RWPE2 (cell line): ENCODE measurements at regions not wholly inside any gene's neighbourhood (a gene's known extent, or its start where the extent isn't known, plus 50 kb on each side); places are given as distances from the start of the nearest gene placed in this dataset.

Experiments used
- ATAC-seq: fragments of 200-7000 bp; cut with Tn5 transposase; 3 replicates; pipeline ENCODE4 v1.9.1; 2021; ENCODE audit warnings: low read depth
- DNase-seq: peaks from one replicate; pipeline ENCODE4 v3.0.0-alpha.2; 2020; ENCODE audit warnings: low spot score
- H3K27ac ChIP-seq: fragments of 450-650 bp; 2 replicates; pipeline ENCODE4 v1.5.1; 2017; ENCODE audit warnings: mild to moderate bottlenecking; ENCODE audit not compliant: poor library complexity, severe bottlenecking
- H3K27me3 ChIP-seq: fragments of 250-450 bp; sonication (Bioruptor Pico); 2 replicates; pipeline ENCODE4 v1.5.1; 2021; ENCODE audit warnings: mild to moderate bottlenecking, moderate library complexity; ENCODE audit not compliant: insufficient read depth, poor library complexity, severe bottlenecking
- H3K36me3 ChIP-seq: fragments of 250-450 bp; sonication (Bioruptor Pico); 2 replicates; pipeline ENCODE4 v1.5.1; 2020; ENCODE audit warnings: low read depth, mild to moderate bottlenecking, moderate library complexity
- H3K4me1 ChIP-seq: fragments of 250-450 bp; sonication (Bioruptor Pico); 2 replicates; pipeline ENCODE4 v1.5.1; 2021; ENCODE audit warnings: mild to moderate bottlenecking, moderate library complexity; ENCODE audit not compliant: insufficient read depth, poor library complexity, severe bottlenecking
- H3K4me3 ChIP-seq: fragments of 250-450 bp; sonication (Bioruptor Pico); 2 replicates; pipeline ENCODE4 v1.5.1; 2021; ENCODE audit warnings: mild to moderate bottlenecking, moderate library complexity; ENCODE audit not compliant: severe bottlenecking
- H3K9me3 ChIP-seq: fragments of 250-450 bp; sonication (Bioruptor Pico); 2 replicates; pipeline ENCODE4 v1.5.1; 2021; ENCODE audit warnings: mild to moderate bottlenecking, moderate library complexity; ENCODE audit not compliant: severe bottlenecking
- TF ChIP-seq, protein P1 (sequence below): fragments of 450-650 bp; IDR thresholded peaks from one replicate; pipeline ENCODE4 v1.5.1; 2017; ENCODE audit warnings: mild to moderate bottlenecking, moderate library complexity; ENCODE audit not compliant: poor library complexity, severe bottlenecking

DNA sequence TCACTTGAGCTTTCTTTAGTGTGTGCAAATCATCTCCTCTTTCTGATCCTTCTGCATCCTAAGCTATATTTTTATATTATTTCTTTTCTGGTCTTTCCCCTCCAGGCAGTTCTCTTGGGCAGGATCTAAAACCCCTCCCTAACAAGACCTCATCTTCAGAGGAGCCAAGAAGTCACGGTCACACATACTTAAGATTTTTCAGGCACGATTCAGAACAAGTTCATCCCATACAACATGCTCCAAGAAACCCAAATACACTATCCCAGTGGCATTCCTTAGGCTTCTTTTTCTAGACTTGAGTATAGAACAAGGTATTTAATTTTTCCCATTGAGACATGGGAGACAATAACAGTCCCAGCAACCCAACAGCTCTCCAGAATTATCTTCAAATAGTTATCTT lies 1251.5 kb downstream of the DNAJB9 start:
- TF ChIP-seq, protein P1, sequence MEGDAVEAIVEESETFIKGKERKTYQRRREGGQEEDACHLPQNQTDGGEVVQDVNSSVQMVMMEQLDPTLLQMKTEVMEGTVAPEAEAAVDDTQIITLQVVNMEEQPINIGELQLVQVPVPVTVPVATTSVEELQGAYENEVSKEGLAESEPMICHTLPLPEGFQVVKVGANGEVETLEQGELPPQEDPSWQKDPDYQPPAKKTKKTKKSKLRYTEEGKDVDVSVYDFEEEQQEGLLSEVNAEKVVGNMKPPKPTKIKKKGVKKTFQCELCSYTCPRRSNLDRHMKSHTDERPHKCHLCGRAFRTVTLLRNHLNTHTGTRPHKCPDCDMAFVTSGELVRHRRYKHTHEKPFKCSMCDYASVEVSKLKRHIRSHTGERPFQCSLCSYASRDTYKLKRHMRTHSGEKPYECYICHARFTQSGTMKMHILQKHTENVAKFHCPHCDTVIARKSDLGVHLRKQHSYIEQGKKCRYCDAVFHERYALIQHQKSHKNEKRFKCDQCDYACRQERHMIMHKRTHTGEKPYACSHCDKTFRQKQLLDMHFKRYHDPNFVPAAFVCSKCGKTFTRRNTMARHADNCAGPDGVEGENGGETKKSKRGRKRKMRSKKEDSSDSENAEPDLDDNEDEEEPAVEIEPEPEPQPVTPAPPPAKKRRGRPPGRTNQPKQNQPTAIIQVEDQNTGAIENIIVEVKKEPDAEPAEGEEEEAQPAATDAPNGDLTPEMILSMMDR: no peak
- no peaks in the 10 kb centered on the region for H3K36me3 ChIP-seq
- DNase-seq (no peak), ATAC-seq (no peak)
- H3K4me3 ChIP-seq: no peak overlapping the region
- no peak overlapping the region for H3K27ac ChIP-seq
- H3K9me3 ChIP-seq: no peaks in the 10 kb centered on the region
- no peaks in the 10 kb centered on the region for H3K4me1 ChIP-seq
- no peaks in the 10 kb centered on the region for H3K27me3 ChIP-seq

DNA sequence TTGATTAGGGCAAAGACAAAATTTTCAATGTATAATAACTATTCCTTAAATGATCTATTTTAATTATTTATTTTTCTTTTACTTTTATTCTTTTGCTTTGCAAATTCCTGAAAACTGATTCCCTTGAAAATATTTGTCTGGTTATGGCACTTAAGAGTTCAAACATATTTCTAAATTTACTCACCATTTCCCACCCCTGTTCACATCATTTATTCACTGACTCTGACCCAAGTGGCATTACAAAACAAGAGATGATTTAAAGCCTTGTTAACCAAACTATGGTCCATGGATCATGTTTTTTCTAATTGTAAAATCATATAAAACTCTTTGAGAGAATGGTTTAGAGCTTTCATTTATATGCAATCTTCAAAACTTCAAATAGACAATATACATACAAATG lies 1256.1 kb upstream of the LRRN3 start:
- no peak for ATAC-seq
- TF ChIP-seq, protein P1: no peak
- no peak for DNase-seq
- no peak overlapping the region for H3K27ac ChIP-seq
- no peaks in the 10 kb centered on the region for H3K36me3 ChIP-seq
- no peaks in the 10 kb centered on the region for H3K4me1 ChIP-seq
- H3K4me3 ChIP-seq: no peak overlapping the region
- H3K9me3 ChIP-seq: no peaks in the 10 kb centered on the region
- no peaks in the 10 kb centered on the region for H3K27me3 ChIP-seq

DNA sequence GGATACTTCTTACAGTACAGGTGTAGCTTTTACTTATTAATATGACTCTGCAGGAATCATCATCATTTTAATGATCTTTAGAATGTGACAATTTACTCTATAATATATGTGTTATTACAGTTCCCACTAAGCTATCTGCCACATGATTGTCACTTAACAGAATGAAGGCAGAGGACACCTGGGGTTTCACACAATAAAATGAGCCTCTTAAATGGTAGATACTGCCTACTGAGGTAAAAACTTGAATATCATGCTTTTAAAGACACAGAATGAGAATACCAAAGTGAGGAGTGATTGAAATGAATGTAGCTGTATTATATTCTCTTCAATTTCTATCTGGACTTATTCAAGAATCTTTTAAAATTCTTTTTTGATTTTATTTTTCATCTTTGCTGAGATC lies 1255.3 kb upstream of the LRRN3 start:
- TF ChIP-seq, protein P1: no peak
- ATAC-seq (no peak), DNase-seq (no peak)
- Histone ChIP-seq H3K36me3 (no peaks in the 10 kb centered on the region), H3K4me3 (no peak overlapping the region), H3K4me1 (no peaks in the 10 kb centered on the region), H3K27me3 (no peaks in the 10 kb centered on the region), H3K9me3 (no peaks in the 10 kb centered on the region), H3K27ac (no peak overlapping the region)

DNA sequence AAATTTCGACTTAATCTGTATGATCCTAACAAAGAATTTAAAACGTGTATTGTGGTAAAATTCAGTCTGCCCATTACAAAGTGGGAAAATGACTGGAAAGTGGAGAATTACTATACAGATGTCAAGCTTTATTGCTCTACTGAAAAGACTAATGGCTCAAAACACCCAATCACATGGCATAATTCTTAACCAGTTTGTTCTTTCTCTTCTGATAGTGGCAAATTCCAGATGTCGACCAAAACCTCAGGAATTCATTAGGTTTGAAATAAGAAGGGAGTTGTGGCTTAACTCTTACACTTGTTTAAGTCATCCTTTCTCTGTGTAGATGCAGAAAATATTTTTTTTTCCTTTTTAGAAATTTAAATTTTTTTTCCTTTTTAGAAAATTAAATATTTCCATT lies 1254.9 kb upstream of the LRRN3 start:
- no peak for ATAC-seq
- H3K9me3 ChIP-seq: no peaks in the 10 kb centered on the region
- H3K36me3 ChIP-seq: no peaks in the 10 kb centered on the region
- H3K4me3 ChIP-seq: no peak overlapping the region
- TF ChIP-seq, protein P1: no peak
- no peak overlapping the region for H3K27ac ChIP-seq
- no peaks in the 10 kb centered on the region for H3K4me1 ChIP-seq
- H3K27me3 ChIP-seq: no peaks in the 10 kb centered on the region
- no peak for DNase-seq

DNA sequence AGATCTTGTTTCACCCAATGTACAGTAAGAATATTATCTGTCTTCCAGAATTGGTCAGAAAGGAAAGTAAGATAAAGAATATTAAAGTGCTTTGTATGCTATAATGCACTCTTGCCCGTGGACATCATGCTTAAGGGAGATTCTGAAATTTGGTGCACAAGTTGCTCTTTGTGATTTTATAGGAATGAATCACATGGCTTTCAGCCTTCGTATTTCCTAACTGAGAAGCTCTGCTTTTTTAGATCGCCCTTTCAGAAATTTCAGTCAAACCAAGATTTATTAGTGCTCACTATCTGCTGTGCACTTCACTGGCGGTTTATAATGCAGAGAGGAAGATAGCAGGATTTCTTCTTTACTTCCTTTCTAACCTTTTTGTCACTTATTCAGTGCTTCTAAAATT lies 1248.5 kb upstream of the LRRN3 start:
- H3K9me3 ChIP-seq: no peaks in the 10 kb centered on the region
- H3K4me1 ChIP-seq: no peaks in the 10 kb centered on the region
- ATAC-seq: no peak
- H3K27ac ChIP-seq: no peak overlapping the region
- H3K36me3 ChIP-seq: no peaks in the 10 kb centered on the region
- no peak overlapping the region for H3K4me3 ChIP-seq
- TF ChIP-seq, protein P1: no peak
- no peaks in the 10 kb centered on the region for H3K27me3 ChIP-seq
- no peak for DNase-seq
